CD4-positive, alpha-beta T cell (primary cell): ENCODE measurements at regions not wholly inside any gene's neighbourhood (a gene's known extent, or its start where the extent isn't known, plus 50 kb on each side); places are given as distances from the start of the nearest gene placed in this dataset.

Experiments
- ATAC-seq: fragments of 200-7000 bp; cut with Tn5 transposase; one replicate; pipeline ENCODE4 v1.10.0; 2022; ENCODE audit warnings: mild to moderate bottlenecking; ENCODE audit not compliant: poor library complexity
- CTCF ChIA-PET: fragments of 350-600 bp; sonication (Branson Sonifier 250); formaldehyde crosslinking; loops from one replicate; lab custom pipeline; 2021; ENCODE audit warnings: antibody characterized with exemption, inconsistent platforms; lab: Charles Lee
- POLR2A ChIA-PET: fragments of 350-600 bp; sonication (Branson Sonifier 250); formaldehyde crosslinking; loops from one replicate; lab custom pipeline; 2021; ENCODE audit warnings: antibody characterized with exemption, inconsistent platforms; lab: Charles Lee
- DNase-seq, 14 experiments: peaks; one replicate each; pipeline ENCODE4 v3.0.0-alpha.2; 2013 to 2020; ENCODE audit warnings: mixed read lengths in 2 of 14
- H3K27ac ChIP-seq, 2 donors: one replicate each; pipeline versions ENCODE4 v1.5.1 to v1.7.0; 2013; ENCODE audit warnings: low read length in 2 of 2, low read depth in 1 of 2, mild to moderate bottlenecking in 1 of 2
- H3K27me3 ChIP-seq, 2 experiments: 1 replicate in 1 of 2; 2 replicates in 1 of 2; pipeline versions ENCODE4 v1.6.1 to v1.7.0; 2013; ENCODE audit warnings: low read length in 2 of 2, control low read depth in 1 of 2, mild to moderate bottlenecking in 1 of 2, moderate library complexity in 1 of 2; ENCODE audit not compliant: insufficient read depth in 2 of 2, control insufficient read depth in 1 of 2
- H3K36me3 ChIP-seq: one replicate; pipeline ENCODE4 v1.6.1; 2013; ENCODE audit warnings: low read length, control low read depth; ENCODE audit not compliant: insufficient read depth
- H3K4me1 ChIP-seq: one replicate; pipeline ENCODE4 v1.6.1; 2013; ENCODE audit warnings: low read length, control low read depth; ENCODE audit not compliant: insufficient read depth
- H3K4me3 ChIP-seq: one replicate; pipeline ENCODE4 v1.5.1; 2013; ENCODE audit warnings: mild to moderate bottlenecking, low read length, moderate library complexity
- H3K9me3 ChIP-seq, 2 experiments: 1 replicate in 1 of 2; 2 replicates in 1 of 2; pipeline versions ENCODE4 v1.6.1 to v1.7.0; 2013; ENCODE audit warnings: low read length in 2 of 2, mild to moderate bottlenecking in 2 of 2, control low read depth in 1 of 2, moderate library complexity in 1 of 2; ENCODE audit not compliant: control insufficient read depth in 1 of 2, insufficient read depth in 1 of 2
- H3K27ac Mint-ChIP-seq: one replicate; pipeline ENCODE4 v1.8.0; 2020; ENCODE audit warnings: mixed read lengths
- H3K27me3 Mint-ChIP-seq: one replicate; pipeline ENCODE4 v1.8.0; 2021; ENCODE audit warnings: mixed read lengths
- H3K36me3 Mint-ChIP-seq: one replicate; pipeline ENCODE4 v1.8.0; 2021; ENCODE audit warnings: low read depth, mixed read lengths
- H3K4me1 Mint-ChIP-seq: one replicate; pipeline ENCODE4 v1.8.0; 2021; ENCODE audit warnings: low read depth, mixed read lengths
- H3K4me3 Mint-ChIP-seq: one replicate; pipeline ENCODE4 v1.8.0; 2020; ENCODE audit warnings: mild to moderate bottlenecking, mixed read lengths
- H3K9me3 Mint-ChIP-seq: one replicate; pipeline ENCODE4 v1.8.0; 2020; ENCODE audit warnings: mixed read lengths
- CTCF ChIP-seq: fragments of 200-600 bp; IDR thresholded peaks from one replicate; pipeline ENCODE4 v1.8.0; 2022; ENCODE audit warnings: antibody characterized with exemption, mild to moderate bottlenecking
- intact Hi-C, 2 experiments: fragments of 100-400 bp; cut with DNase I in 1 of 2; cut with micrococcal nuclease in 1 of 2; formaldehyde crosslinking; loops; one replicate each; pipeline versions ENCODE4 v1.15.1 to v1.9.0; 2023 to 2025; cut with DNase I, micrococcal nuclease

GRCh38 chr3:182470187-182470586, 323.1 kb upstream of the ATP11B start:
- H3K4me3 ChIP-seq: no peak overlapping the region
- TF ChIP-seq CTCF: no peak
- Mint-ChIP-seq H3K36me3 (no peaks in the 10 kb centered on the region), H3K4me3 (no peak overlapping the region), H3K27ac (no peak overlapping the region), H3K4me1 (no peaks in the 10 kb centered on the region), H3K27me3 (peaks cover 4% of the 10 kb centered on the region), H3K9me3 (no peaks in the 10 kb centered on the region)
- H3K9me3 ChIP-seq: no peaks in the 10 kb centered on the region
- H3K27ac ChIP-seq: no peak overlapping the region
- DNase-seq (no peak), ATAC-seq (no peak)
- H3K36me3 ChIP-seq: no peaks in the 10 kb centered on the region
- ChIA-PET POLR2A (no interaction called here), CTCF (no interaction called here)
- no peaks in the 10 kb centered on the region for H3K4me1 ChIP-seq
- no peaks in the 10 kb centered on the region for H3K27me3 ChIP-seq
- intact Hi-C loops: no loop called here

- Histone ChIP-seq H3K4me3 (no peak overlapping the region), H3K36me3 (no peaks in the 10 kb centered on the region), H3K27ac (no peak overlapping the region), H3K9me3 (no peaks in the 10 kb centered on the region), H3K27me3 (no peaks in the 10 kb centered on the region), H3K4me1 (no peaks in the 10 kb centered on the region)
- ATAC-seq (no peak), DNase-seq (no peak)
- Mint-ChIP-seq H3K9me3 (no peaks in the 10 kb centered on the region), H3K4me1 (no peaks in the 10 kb centered on the region), H3K27me3 (peaks cover 4% of the 10 kb centered on the region), H3K4me3 (no peak overlapping the region), H3K27ac (no peak overlapping the region), H3K36me3 (no peaks in the 10 kb centered on the region)
- ChIA-PET CTCF (no interaction called here), POLR2A (no interaction called here)
- TF ChIP-seq CTCF: no peak
- intact Hi-C loops: no loop called here
Measured at GRCh38 chr3:182473191-182473710, 320.1 kb upstream of the ATP11B start.

GRCh38 chr3:182478369-182478768, 314.9 kb upstream of the ATP11B start:
- DNase-seq (no peak), ATAC-seq (no peak)
- intact Hi-C loops: no loop called here
- no peak for TF ChIP-seq CTCF
- Histone ChIP-seq H3K27me3 (no peaks in the 10 kb centered on the region), H3K4me1 (no peaks in the 10 kb centered on the region), H3K4me3 (no peak overlapping the region), H3K36me3 (no peaks in the 10 kb centered on the region), H3K27ac (no peak overlapping the region), H3K9me3 (no peaks in the 10 kb centered on the region)
- no peaks in the 10 kb centered on the region for H3K27me3 Mint-ChIP-seq
- H3K27ac Mint-ChIP-seq: no peak overlapping the region
- H3K36me3 Mint-ChIP-seq: no peaks in the 10 kb centered on the region
- no peaks in the 10 kb centered on the region for H3K9me3 Mint-ChIP-seq
- POLR2A ChIA-PET: no interaction called here
- no peak overlapping the region for H3K4me3 Mint-ChIP-seq
- CTCF ChIA-PET: no interaction called here
- H3K4me1 Mint-ChIP-seq: no peaks in the 10 kb centered on the region
